HEK293 (cell line): ENCODE measurements at regions not wholly inside any gene's neighbourhood (a gene's known extent, or its start where the extent isn't known, plus 50 kb on each side); places are given as distances from the start of the nearest gene placed in this dataset.

Source experiments
- CTCF ChIP-seq: fragments of 450-650 bp; formaldehyde crosslinking; IDR thresholded peaks from 2 replicates; pipeline ENCODE4 v1.5.1; 2016; ENCODE audit warnings: missing biosample characterization, missing genetic modification characterization
- SP2 ChIP-seq: fragments of 450-650 bp; formaldehyde crosslinking; IDR thresholded peaks from 2 replicates; pipeline ENCODE4 v1.5.1; 2016; ENCODE audit warnings: missing biosample characterization, missing genetic modification characterization
- YY1 ChIP-seq: fragments of 450-650 bp; formaldehyde crosslinking; IDR thresholded peaks from 2 replicates; pipeline ENCODE4 v1.5.1; 2018; ENCODE audit warnings: missing biosample characterization, missing genetic modification characterization
- TF ChIP-seq, protein P1 (sequence below): fragments of 450-650 bp; formaldehyde crosslinking; IDR thresholded peaks from 2 replicates; pipeline ENCODE4 v1.5.1; 2016; ENCODE audit warnings: missing biosample characterization, missing genetic modification characterization, low read depth

- TF ChIP-seq SP2 (tag by site-specific recombination), result no peak
- TF ChIP-seq, protein P1, sequence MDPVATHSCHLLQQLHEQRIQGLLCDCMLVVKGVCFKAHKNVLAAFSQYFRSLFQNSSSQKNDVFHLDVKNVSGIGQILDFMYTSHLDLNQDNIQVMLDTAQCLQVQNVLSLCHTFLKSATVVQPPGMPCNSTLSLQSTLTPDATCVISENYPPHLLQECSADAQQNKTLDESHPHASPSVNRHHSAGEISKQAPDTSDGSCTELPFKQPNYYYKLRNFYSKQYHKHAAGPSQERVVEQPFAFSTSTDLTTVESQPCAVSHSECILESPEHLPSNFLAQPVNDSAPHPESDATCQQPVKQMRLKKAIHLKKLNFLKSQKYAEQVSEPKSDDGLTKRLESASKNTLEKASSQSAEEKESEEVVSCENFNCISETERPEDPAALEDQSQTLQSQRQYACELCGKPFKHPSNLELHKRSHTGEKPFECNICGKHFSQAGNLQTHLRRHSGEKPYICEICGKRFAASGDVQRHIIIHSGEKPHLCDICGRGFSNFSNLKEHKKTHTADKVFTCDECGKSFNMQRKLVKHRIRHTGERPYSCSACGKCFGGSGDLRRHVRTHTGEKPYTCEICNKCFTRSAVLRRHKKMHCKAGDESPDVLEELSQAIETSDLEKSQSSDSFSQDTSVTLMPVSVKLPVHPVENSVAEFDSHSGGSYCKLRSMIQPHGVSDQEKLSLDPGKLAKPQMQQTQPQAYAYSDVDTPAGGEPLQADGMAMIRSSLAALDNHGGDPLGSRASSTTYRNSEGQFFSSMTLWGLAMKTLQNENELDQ, result no peak
- no peak for TF ChIP-seq YY1
- no peak for TF ChIP-seq CTCF (tag by site-specific recombination)
These were observed 1064.0 kb upstream of the SLIT2 start for GRCh38 chr4:19187691-19188090.
